Mucosa of gallbladder (tissue), 1 donor: ENCODE measurements at regions not wholly inside any gene's neighbourhood (a gene's known extent, or its start where the extent isn't known, plus 50 kb on each side); places are given as distances from the start of the nearest gene placed in this dataset.

Experiments
- DNase-seq: peaks from one replicate; pipeline ENCODE4 v3.0.0-alpha.2; 2020; ENCODE audit warnings: low spot score
- donor health status: DM: no; HTN: no; CAD: no.

- peak; percentile 25 for DNase-seq
These were observed 213.7 kb downstream of the TSN start for GRCh38 chr2:121969166-121969565.

DNA sequence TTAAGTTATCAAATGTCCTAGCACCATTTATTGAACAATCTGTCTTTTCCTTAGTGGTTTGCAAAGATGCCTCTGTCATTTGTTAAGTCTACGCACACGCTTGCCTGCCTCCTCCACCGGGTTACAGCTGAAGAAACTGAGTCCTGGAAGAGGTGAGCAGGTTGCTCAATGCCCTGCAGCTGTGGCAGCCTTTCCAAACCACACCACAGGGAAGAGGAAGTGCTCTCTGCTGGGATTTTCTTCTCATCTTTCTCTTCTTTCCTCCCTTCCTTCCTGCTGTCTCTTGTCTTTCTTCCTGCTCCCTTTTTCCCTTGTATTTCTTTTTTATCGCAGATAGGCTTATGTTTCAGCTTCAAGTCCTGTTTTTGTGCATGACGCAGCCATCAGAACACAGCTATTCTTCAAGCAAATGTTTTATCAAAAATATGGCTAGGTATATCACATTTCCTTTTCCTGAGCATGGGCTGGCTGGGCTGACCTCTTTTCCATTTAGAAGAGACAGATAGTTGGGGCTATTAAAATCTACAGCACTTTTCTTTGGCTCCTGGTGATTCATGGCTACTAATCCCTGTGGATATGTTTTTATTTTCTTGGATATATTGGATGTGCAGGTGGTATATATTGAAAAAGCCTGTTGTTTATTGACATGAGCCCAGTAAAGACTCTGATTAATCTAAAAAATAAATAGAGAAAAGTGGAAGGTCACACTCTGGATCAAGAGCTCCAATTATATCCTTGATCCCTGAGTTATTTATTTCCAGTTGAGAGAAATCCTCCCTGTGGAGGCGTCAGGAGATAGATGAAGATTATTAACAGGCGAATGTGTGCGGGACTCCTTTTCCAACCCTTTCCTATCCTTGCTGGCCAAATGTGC, 214.6 kb downstream of the TSN start:
- no peak for DNase-seq

DNA sequence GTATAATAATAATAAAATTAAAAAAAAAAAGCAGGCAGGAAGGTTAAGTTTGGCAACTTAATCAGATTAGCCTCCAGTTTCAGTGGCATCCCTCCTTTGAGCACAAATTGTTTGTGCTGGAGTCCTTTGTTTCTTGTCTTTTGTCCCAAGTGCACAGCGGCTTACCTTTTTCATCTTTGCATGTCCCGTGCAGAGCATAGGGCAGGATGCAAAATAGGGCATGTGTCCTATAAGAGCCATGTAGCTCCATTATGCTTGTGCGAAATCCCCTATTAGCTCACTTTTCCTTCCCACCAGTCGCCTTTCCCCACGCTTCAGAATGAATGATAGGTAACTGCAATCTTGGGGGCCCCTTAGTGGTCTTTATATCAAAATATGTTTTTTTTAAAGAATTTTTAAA, 216.8 kb downstream of the TSN start:
- no peak for DNase-seq

DNA sequence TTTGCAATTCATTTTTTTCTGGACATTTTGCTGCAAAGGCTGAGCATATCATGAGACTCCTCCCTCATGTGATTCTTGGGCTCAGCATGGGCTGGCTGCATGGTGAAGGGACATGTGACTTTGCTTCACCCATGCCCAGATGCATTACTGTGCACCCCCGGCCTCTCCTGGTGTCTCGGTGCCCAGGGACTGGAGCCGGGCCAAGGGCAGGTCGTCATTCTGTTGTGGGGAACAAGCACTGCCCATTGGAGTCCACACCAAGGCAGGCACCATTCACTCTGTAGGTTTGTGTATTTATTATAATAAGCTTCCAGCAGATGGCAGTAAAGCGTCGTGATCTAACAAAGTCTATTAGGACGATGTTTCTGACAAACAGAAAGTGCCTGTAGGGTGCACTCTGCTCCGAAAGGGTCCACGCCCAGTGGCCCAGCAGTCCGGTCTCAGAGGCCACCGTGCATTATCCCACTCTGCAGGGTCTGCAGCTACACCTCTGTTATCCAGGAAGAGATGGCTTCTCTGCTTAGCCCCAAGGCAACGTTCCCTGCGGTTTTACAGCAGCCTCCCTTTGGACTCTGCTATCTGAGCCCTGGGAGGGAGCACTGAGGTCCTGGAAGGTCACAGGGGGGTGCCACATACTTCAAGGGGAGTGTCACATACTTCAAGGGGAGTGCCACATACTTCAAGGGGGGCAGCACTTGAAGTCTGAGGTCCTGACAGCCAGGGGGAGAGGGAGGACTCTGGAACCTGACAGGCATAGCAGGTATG, 219.6 kb downstream of the TSN start:
- peak; percentile 47 for DNase-seq

- DNase-seq = no peak
These were observed 221.5 kb downstream of the TSN start for GRCh38 chr2:121976926-121977325.

DNA sequence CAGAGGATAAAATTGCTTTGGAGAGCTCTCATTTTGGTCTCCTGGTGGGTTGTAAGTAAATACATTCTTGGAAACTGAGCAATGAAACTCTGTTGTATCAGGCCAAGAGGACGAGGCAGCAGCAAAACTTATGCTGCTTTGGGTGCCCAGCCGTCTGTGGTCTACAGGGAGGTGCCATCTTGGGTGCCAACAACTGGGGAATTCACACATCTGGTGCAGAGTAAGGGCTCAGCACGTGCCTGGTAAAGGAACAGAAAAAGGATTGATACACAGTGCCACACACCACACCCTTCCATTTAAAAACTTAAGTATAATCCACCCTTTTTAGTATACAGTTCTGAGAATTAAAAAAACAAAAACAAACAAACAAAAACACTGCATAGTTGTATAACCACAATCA, 221.9 kb downstream of the TSN start:
- DNase-seq = no peak

- no peak for DNase-seq
These were observed 237.2 kb downstream of the TSN start for GRCh38 chr2:121992700-121993099.

DNA sequence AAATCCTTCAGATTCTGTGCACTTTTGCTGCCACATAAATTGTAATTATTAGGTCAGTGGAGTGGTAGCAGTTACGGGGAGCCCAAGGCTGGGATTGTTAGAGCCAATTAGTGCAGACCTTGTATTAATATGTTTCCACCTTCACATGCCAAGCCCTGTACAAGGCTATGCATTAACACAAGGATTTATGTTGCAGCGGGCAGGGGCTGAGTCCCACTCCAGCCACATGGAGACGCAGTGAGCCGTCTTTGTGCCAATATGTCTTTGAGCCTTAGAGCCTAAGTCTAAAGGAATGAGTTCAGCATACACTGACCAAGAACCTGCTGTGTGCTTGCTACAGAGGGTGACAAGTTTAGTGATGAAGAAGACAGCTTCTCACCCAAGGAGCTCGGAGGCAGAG, 238.2 kb downstream of the TSN start:
- no peak for DNase-seq

- no peak for DNase-seq
These were observed 239.1 kb downstream of the TSN start for GRCh38 chr2:121994238-121995206.

DNA sequence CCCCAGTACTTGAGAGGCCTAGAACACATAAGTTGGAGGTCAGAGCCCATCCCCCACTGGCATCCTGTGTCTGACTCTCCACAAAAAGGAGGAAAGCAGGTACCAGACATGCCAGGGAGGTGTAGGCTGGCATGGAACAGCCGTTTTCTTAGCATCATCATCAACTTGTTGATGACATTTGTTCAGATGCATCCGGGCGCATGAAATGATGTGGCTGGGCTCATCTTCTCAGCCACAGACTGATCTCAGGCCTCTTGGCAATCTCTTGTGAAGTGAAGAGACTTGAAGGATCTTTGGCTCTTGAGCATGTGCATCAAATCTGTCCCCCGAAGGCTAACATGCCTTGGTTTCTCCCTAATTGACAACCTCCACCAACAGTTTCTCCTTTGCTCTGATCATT, 243.3 kb downstream of the TSN start:
- no peak for DNase-seq

DNA sequence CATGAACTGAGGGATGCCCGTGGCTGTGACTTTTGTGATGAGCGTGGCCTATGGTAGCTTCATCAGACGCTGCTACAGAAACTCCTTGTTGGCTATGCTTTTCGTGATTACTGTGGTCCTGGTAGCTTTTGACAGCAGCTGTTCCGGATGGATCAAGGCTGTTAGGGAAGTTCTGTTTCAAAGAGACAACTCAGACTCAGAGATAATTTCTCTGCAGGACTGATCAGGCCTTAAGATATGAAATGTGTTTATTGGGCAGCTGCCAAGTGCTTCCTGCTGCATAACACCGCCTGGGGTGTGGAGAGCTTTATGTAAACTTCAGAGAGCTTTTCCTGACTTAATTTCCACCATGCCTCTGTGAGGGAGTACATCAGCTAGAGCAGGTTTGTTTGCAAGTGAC, 243.8 kb downstream of the TSN start:
- no peak for DNase-seq

DNA sequence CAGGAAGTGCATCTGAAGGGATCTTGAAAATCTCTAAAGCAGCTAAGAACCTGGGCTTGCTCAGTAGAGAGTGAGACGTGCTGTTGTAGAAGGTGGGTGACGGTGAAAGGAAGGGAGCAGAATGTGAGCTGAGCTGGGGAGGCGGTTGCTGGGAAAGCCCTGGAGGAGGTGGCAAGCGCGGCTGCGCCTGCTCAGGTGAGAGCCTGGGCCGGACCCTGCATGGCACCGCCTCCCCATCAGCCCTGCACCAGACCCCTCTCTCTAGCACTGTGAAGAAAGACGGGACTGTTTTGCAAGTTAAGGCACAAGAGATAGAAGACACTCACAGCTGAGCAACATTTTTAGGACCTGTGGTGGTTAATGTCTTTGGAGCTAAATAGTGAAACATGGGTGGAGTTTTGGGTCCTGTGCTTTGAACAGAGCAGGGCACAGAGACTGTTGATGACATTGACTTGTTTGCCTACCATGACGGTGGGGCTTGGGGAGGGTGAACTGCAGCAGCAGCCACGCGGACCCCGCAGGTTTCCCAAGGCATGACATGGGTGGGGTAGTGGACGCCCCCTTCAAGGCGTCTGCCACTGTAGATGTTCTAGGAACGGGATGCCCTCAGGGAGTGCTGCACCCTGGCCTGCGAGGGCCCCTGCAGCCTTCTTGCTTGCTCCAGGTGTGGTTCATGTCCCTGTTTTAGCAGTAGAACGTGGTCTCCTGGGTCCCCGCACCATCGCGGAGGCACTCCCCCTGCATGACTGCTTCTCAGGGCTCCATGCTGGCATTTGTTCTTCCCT, 245.3 kb downstream of the TSN start:
- no peak for DNase-seq

- no peak for DNase-seq
These were observed 246.0 kb downstream of the TSN start for GRCh38 chr2:122001441-122001874.

GRCh38 chr2:122003196-122003940, 247.9 kb downstream of the TSN start:
- no peak for DNase-seq

DNA sequence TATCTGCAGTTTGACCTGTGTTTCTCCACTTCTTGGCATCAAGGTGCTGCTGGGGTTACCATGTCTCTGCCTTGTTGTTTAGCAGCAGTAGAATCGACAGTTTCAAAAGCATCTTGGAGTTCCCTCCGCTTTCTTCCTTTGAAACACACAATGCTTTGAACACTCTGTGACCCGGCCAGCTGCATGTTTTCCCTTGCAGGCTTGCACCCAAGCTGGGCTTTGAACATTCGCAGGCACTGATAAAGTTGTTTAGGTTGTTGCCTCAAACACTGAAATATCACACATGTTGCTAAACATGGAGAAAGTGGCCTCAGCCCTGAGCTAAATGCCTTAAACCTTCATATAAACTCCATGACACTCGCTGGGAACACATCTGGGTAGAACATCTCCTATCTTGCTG, 251.7 kb downstream of the TSN start:
- no peak for DNase-seq

- DNase-seq = no peak
These were observed 252.1 kb downstream of the TSN start for GRCh38 chr2:122007577-122007976.

DNA sequence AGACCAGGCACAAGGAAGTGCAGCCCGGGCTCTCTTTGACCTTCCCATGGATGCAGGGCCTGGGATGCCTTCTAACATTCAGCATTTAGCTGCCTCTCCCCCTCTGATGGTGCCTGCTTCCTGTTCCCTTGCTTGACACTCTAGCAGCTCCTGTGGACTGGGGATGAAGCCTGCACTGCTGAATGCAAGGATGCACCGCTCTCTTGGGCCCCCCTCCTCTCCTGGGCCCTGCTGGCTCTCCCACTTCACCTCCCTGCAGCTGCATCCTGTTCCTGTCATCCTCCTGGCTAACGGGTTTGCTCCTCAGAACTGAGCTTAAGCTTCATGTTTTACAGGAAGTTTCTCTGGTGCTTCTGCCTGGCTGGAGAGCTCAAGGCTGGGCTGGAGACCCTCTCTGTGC, 254.1 kb downstream of the TSN start:
- no peak for DNase-seq

GRCh38 chr2:122011493-122012270, 256.2 kb downstream of the TSN start:
- DNase-seq = no peak

GRCh38 chr2:122018736-122019135, 263.3 kb downstream of the TSN start:
- no peak for DNase-seq

DNA sequence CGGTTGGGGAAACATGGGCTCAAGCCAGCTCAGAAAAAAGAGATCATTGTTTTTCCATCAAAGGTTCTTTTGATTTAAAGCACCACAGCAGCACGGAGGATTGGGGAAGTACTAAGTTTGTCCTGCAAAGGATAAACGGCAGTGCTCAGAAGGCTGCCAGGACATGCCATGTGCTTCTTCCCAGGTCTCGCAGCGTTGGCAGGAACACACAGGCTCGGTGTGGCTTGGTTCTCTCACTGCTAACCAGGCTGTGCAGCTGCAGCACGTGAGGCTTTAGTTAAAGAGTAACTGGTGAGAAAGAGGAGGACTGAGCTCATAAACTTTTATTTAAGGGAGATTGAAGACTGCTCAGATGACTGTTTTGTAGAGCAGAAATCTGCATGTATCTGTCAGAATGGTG, 264.3 kb downstream of the TSN start:
- DNase-seq = peak; percentile 23
